WTC11 (cell line): ENCODE measurements at regions not wholly inside any gene's neighbourhood (a gene's known extent, or its start where the extent isn't known, plus 50 kb on each side); places are given as distances from the start of the nearest gene placed in this dataset.

Experiments
- ATAC-seq: fragments of 200-7000 bp; cut with Tn5 transposase; 2 replicates; pipeline ENCODE4 v1.10.0; 2021; ENCODE audit warnings: mild to moderate bottlenecking, moderate library complexity
- CTCF ChIA-PET: fragments of 300-600 bp; sonication (Branson Sonifier 250); formaldehyde crosslinking; loops from one replicate; lab custom pipeline; 2021; ENCODE audit warnings: antibody characterized with exemption; lab: Charles Lee
- POLR2A ChIA-PET: fragments of 350-600 bp; sonication (Branson Sonifier 250); formaldehyde crosslinking; loops from one replicate; lab custom pipeline; 2021; ENCODE audit warnings: antibody characterized with exemption; lab: Charles Lee
- DNase-seq: peaks from one replicate; pipeline ENCODE4 v3.0.0; 2021; ENCODE audit warnings: low spot score
- H3K27ac Mint-ChIP-seq: 2 replicates; pipeline ENCODE4 v1.8.0; 2021; ENCODE audit warnings: mixed read lengths
- H3K27me3 Mint-ChIP-seq: 2 replicates; pipeline ENCODE4 v1.8.0; 2021; ENCODE audit warnings: low read depth, mild to moderate bottlenecking, moderate library complexity, mixed read lengths
- H3K36me3 Mint-ChIP-seq: 2 replicates; pipeline ENCODE4 v1.8.0; 2021; ENCODE audit warnings: mixed read lengths
- H3K4me1 Mint-ChIP-seq: 2 replicates; pipeline ENCODE4 v1.8.0; 2022; ENCODE audit warnings: mixed read lengths
- H3K4me3 Mint-ChIP-seq: 2 replicates; pipeline ENCODE4 v1.8.0; 2021; ENCODE audit warnings: mild to moderate bottlenecking, moderate library complexity, mixed read lengths
- H3K9me3 Mint-ChIP-seq: 2 replicates; pipeline ENCODE4 v1.8.0; 2021; ENCODE audit warnings: mixed read lengths
- ESRRA ChIP-seq: sonication (generic); formaldehyde crosslinking; IDR thresholded peaks from 2 replicates; pipeline ENCODE4 v1.8.1; 2022; ENCODE audit warnings: mild to moderate bottlenecking, missing genetic modification reagents, borderline replicate concordance
- IRF1 ChIP-seq: sonication (generic); formaldehyde crosslinking; IDR thresholded peaks from 2 replicates; pipeline ENCODE4 v1.8.0; 2023; ENCODE audit warnings: missing genetic modification reagents
- JUN ChIP-seq: sonication (generic); formaldehyde crosslinking; IDR thresholded peaks from 2 replicates; pipeline ENCODE4 v1.8.0; 2023; ENCODE audit warnings: mild to moderate bottlenecking, missing genetic modification reagents
- OVOL2 ChIP-seq: fragments of 250-450 bp; sonication (Bioruptor Pico); IDR thresholded peaks from 2 replicates; pipeline ENCODE4 v1.9.0; 2021; ENCODE audit warnings: mild to moderate bottlenecking, borderline replicate concordance
- PREB ChIP-seq: sonication (generic); formaldehyde crosslinking; IDR thresholded peaks from 2 replicates; pipeline ENCODE4 v1.8.1; 2022; ENCODE audit warnings: mild to moderate bottlenecking, missing genetic modification reagents, moderate library complexity, borderline replicate concordance
- PRRX2 ChIP-seq: fragments of 250-450 bp; sonication (Bioruptor Pico); IDR thresholded peaks from 2 replicates; pipeline ENCODE4 v1.8.0; 2021; ENCODE audit warnings: mild to moderate bottlenecking
- TEAD4 ChIP-seq: sonication (generic); formaldehyde crosslinking; IDR thresholded peaks from 2 replicates; pipeline ENCODE4 v1.8.0; 2022; ENCODE audit warnings: mild to moderate bottlenecking, missing genetic modification reagents
- USF1 ChIP-seq: sonication (generic); formaldehyde crosslinking; IDR thresholded peaks from 2 replicates; pipeline ENCODE4 v1.8.0; 2022; ENCODE audit warnings: mild to moderate bottlenecking, missing genetic modification reagents
- ZMAT4 ChIP-seq: fragments of 250-450 bp; sonication (Bioruptor Pico); IDR thresholded peaks from 2 replicates; pipeline ENCODE4 v1.9.0; 2021; ENCODE audit warnings: mild to moderate bottlenecking
- ZNF219 ChIP-seq: sonication (generic); formaldehyde crosslinking; IDR thresholded peaks from 2 replicates; pipeline ENCODE4 v1.8.0; 2023; ENCODE audit warnings: missing genetic modification reagents, mild to moderate bottlenecking, borderline replicate concordance
- ZNF423 ChIP-seq: fragments of 250-450 bp; sonication (Bioruptor Pico); IDR thresholded peaks from 2 replicates; pipeline ENCODE4 v2.1.2; 2022; ENCODE audit warnings: mild to moderate bottlenecking, moderate library complexity
- ZNF425 ChIP-seq: fragments of 250-450 bp; sonication (Bioruptor Pico); conservative IDR thresholded peaks from 2 replicates; pipeline ENCODE4 v1.9.0; 2021; ENCODE audit warnings: mild to moderate bottlenecking
- TF ChIP-seq, protein P1 (sequence below): sonication (generic); formaldehyde crosslinking; IDR thresholded peaks from 2 replicates; pipeline ENCODE4 v1.8.0; 2022; ENCODE audit warnings: missing genetic modification reagents
- TF ChIP-seq, protein P2 (sequence below): sonication (generic); formaldehyde crosslinking; IDR thresholded peaks from 2 replicates; pipeline ENCODE4 v1.8.0; 2022; ENCODE audit warnings: mild to moderate bottlenecking, missing genetic modification reagents
- TF ChIP-seq, protein P3 (sequence below): sonication (generic); formaldehyde crosslinking; IDR thresholded peaks from 2 replicates; pipeline ENCODE4 v1.8.1; 2023; ENCODE audit warnings: mild to moderate bottlenecking, missing genetic modification reagents, moderate library complexity
- TF ChIP-seq, protein P4 (sequence below): sonication (generic); formaldehyde crosslinking; IDR thresholded peaks from 2 replicates; pipeline ENCODE4 v1.8.1; 2023; ENCODE audit warnings: mild to moderate bottlenecking, moderate library complexity, missing genetic modification reagents

DNA sequence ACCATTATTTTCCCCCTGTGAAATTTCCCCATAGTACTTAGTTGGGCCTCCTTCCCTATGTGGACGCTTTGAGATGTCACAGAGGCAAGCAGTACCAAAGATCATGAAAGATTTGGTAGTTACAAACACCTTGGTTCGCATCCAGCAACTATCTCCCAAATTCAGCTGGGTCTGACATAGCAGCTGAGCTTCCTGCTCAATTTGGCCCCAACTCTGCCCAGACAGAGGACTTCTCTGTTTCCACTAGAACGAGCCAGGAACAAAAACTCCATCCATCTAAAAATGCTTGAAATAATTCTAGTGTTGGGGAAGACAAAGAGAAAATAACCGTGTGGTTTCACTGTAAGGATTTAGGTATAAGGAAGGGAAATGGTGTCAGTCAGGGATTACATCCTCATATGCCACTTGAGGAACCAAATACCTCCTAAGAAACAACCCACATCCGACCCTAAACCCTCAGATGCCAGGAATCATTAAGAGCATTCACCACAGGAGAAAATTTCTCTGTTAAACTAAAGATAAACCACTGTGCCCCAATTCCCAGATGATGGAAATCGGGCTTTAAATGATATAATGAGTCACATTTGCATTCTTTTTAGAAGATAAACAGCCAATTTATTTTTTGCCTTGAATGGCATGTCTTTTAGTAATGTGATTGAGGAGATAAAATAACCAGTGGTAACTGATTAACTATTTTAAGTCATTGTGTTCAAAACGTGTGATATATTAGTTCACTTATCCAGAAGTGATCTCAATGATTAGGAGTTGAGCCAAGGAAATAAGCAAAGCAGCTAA lies 103.7 kb upstream of the IFNG-AS1 start:
- Mint-ChIP-seq H3K27me3 (no peaks in the 10 kb centered on the region), H3K4me1 (peaks cover 42% of the 10 kb centered on the region), H3K36me3 (no peaks in the 10 kb centered on the region), H3K27ac (no peak overlapping the region), H3K4me3 (no peak overlapping the region), H3K9me3 (no peaks in the 10 kb centered on the region)
- POLR2A ChIA-PET = no interaction called here
- CTCF ChIA-PET = no interaction called here
- DNase-seq (no peak), ATAC-seq (no peak)
- TF ChIP-seq ZNF219 (CRISPR knock-in tag) (no peak), IRF1 (CRISPR knock-in tag) (no peak), PRRX2 (no peak), OVOL2 (no peak), USF1 (CRISPR knock-in tag) (no peak), ZNF423 (CRISPR knock-in tag) (no peak), ZMAT4 (CRISPR knock-in tag) (no peak), PREB (CRISPR knock-in tag) (no peak), ZNF425 (CRISPR knock-in tag) (no peak), ESRRA (CRISPR knock-in tag) (no peak), TEAD4 (CRISPR knock-in tag) (no peak), JUN (CRISPR knock-in tag) (no peak)
- TF ChIP-seq, protein P1, sequence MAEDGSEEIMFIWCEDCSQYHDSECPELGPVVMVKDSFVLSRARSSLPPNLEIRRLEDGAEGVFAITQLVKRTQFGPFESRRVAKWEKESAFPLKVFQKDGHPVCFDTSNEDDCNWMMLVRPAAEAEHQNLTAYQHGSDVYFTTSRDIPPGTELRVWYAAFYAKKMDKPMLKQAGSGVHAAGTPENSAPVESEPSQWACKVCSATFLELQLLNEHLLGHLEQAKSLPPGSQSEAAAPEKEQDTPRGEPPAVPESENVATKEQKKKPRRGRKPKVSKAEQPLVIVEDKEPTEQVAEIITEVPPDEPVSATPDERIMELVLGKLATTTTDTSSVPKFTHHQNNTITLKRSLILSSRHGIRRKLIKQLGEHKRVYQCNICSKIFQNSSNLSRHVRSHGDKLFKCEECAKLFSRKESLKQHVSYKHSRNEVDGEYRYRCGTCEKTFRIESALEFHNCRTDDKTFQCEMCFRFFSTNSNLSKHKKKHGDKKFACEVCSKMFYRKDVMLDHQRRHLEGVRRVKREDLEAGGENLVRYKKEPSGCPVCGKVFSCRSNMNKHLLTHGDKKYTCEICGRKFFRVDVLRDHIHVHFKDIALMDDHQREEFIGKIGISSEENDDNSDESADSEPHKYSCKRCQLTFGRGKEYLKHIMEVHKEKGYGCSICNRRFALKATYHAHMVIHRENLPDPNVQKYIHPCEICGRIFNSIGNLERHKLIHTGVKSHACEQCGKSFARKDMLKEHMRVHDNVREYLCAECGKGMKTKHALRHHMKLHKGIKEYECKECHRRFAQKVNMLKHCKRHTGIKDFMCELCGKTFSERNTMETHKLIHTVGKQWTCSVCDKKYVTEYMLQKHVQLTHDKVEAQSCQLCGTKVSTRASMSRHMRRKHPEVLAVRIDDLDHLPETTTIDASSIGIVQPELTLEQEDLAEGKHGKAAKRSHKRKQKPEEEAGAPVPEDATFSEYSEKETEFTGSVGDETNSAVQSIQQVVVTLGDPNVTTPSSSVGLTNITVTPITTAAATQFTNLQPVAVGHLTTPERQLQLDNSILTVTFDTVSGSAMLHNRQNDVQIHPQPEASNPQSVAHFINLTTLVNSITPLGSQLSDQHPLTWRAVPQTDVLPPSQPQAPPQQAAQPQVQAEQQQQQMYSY (CRISPR knock-in tag) = no peak
- TF ChIP-seq, protein P2, sequence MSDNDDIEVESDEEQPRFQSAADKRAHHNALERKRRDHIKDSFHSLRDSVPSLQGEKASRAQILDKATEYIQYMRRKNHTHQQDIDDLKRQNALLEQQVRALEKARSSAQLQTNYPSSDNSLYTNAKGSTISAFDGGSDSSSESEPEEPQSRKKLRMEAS (CRISPR knock-in tag) = no peak
- TF ChIP-seq, protein P3, sequence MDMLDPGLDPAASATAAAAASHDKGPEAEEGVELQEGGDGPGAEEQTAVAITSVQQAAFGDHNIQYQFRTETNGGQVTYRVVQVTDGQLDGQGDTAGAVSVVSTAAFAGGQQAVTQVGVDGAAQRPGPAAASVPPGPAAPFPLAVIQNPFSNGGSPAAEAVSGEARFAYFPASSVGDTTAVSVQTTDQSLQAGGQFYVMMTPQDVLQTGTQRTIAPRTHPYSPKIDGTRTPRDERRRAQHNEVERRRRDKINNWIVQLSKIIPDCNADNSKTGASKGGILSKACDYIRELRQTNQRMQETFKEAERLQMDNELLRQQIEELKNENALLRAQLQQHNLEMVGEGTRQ (CRISPR knock-in tag) = no peak
- TF ChIP-seq, protein P4, sequence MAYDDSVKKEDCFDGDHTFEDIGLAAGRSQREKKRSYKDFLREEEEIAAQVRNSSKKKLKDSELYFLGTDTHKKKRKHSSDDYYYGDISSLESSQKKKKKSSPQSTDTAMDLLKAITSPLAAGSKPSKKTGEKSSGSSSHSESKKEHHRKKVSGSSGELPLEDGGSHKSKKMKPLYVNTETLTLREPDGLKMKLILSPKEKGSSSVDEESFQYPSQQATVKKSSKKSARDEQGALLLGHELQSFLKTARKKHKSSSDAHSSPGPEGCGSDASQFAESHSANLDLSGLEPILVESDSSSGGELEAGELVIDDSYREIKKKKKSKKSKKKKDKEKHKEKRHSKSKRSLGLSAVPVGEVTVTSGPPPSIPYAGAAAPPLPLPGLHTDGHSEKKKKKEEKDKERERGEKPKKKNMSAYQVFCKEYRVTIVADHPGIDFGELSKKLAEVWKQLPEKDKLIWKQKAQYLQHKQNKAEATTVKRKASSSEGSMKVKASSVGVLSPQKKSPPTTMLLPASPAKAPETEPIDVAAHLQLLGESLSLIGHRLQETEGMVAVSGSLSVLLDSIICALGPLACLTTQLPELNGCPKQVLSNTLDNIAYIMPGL (CRISPR knock-in tag) = no peak
